SK-N-DZ (cell line): ENCODE measurements at regions not wholly inside any gene's neighbourhood (a gene's known extent, or its start where the extent isn't known, plus 50 kb on each side); places are given as distances from the start of the nearest gene placed in this dataset.
"Not testable (repeated sequence)": the region's sequence is repeated elsewhere in the genome, so short reads cannot be mapped to it uniquely, and the experiment has no call there.

Source experiments
- DNase-seq: peaks from one replicate; pipeline ENCODE4 v3.0.0-alpha.2; 2015; ENCODE audit warnings: low spot score

DNA sequence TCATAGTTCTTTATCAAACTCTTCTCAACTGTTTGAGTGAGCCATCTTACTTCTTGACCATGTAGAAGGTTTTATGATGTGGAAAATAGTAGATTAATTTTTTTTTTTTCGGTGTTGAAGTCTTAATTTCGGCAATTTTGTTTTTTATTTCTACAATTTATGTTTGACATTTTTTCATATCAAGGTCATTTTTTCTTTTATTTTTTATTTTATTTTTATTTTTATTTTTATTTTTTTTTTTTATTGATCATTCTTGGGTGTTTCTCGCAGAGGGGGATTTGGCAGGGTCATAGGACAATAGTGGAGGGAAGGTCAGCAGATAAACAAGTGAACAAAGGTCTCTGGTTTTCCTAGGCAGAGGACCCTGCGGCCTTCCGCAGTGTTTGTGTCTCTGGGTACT lies 203.8 kb upstream of the CBLB start:
- not testable (repeated sequence) for DNase-seq

DNA sequence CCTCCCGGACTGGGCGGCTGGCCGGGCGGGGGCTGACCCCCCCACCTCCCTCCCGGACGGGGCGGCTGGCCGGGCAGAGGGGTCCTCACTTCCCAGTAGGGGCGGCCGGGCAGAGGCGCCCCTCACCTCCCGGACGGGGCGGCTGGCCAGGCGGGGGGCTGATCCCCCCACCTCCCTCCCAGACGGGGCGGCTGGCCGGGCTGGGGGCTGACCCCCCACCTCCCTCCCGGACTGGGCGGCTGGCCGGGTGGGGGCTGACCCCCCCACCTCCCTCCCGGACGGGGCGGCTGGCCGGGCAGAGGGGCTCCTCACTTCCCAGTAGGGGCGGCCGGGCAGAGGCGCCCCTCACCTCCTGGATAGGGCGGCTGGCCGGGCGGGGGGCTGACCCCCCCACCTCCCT lies 205.0 kb upstream of the CBLB start:
- not testable (repeated sequence) for DNase-seq

DNA sequence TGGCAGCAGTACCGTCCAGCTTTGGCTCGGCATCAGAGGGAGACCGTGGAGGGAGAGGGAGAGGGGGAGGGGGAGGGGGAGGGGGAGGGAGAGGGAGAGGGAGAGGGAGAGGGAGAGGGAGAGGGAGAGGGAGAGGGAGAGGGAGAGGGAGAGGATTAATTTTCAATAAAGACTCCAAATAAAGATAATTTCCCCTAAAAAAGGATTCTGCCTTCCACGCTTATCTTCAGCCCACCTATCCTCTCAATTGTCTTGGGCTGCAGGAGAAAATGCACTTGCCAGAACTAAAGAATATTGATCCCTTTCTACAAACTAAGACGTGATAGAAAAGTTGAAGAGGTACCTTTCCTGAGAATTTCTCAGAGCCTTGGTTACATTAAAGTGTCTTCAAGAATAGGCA lies 206.9 kb upstream of the CBLB start:
- not testable (repeated sequence) for DNase-seq

DNA sequence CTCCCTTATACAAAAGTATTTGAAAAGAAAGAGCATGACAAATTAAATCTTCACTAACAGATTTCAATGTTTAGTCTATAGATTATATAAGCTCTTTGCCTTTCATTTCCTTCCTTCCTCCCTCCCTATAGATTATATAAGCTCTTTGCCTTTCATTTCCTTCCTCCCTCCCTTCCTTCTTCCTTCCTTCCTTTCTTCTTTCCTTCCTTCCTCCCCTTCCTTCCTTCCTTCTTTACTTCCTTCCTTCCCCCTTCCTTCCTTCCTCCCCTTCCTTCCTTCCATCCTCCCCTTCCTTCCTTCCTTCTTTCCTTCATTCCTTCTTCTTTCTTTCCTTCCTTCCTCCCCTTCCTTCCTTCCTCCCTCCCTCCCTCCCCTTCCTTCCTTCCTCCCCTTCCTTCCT lies 209.8 kb upstream of the CBLB start:
- DNase-seq, result no peak

DNA sequence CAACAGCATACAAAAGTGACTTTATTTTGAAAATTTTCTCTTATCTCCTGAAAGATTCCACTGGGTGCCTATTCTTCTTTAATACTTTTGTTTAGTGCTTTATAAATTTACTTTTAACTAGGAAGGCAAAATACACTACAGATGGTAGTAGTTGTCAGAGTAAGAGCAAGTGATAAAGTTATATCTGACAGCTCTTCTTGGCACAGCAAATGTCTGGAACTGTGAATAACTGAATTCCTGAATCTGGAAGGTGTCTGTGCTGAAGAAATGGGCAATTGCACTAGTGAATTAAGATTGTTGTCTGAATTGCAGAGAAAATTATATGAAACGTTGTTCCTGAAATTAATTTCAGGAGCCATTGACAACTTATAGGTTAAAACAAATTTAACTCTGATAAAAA lies 213.8 kb upstream of the CBLB start:
- no peak for DNase-seq

DNA sequence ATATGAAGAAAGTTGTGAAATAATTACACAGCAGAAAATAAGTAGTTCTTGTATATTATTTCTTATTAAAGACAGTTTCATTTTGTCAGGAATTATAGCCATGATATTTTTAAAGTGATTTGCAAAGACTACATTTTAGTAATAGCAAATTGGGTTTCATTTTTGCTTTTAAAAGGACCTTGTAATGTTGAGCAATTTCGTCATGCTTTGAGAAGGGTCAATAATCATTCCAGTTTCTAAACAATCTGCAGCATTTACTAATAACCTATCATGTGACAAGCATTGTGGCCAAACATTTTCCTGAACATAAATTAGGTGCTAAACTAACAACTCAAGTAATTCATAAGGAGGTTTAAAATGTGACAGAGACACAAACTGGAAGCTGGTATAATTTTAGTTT lies 214.4 kb upstream of the CBLB start:
- no peak for DNase-seq

DNA sequence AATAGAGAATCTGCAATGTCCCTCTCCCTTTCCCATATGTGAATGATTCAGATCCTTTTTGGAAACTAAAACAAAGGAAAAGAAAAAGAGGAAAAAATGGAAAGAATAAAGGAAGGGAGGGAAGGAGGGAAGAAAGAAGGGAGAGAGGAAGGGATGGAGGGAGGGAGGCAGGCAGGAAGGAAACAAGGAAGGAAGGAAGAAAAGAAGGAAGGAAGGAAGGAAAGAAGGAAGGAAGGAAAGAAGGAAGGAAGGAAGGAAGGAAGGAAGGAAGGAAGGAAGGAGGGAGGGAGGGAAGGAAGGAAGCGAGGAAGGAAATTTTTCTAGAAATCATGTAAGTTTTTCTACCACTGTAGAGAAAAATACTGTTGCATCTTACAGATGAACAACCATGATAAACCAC lies 215.0 kb upstream of the CBLB start:
- no peak for DNase-seq

DNA sequence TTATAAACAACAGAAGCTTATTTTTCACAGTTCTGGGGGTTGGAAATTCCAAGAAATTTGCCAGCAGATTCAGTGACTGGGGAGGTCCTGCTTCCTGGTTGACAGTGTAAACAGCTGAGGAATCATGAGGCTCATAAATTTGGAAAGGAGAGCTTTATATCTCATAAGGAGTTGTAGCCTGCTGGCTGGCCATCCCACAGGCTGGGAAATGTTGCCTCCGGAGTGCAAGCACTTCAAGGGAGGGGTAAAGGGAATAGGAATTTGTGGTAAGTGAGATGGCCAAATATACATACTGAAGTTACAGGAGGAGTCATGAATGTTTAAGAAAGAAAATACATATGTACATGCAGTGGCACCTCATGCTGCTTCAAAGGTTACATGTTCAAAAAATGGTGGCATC lies 217.2 kb upstream of the CBLB start:
- DNase-seq, result no peak

DNA sequence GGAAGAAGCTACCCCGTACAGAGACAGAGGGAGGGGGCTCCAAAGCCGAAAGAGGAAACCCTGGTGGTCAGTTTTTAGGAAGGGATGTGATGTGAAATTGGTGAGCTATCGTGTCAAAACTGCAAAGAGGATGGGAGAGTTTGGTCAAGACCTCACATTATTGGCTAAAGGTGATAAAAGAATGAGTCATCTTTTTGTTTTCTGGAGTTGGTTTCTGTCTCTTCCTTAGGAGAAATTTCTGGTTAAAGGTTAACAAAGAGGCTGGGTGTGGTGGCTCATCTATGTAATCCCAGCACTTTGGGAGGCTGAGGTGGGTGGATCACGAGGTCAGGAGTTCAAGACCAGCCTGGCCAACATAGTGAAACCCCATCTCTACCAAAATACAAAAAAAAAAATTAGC lies 217.8 kb upstream of the CBLB start:
- no peak for DNase-seq

DNA sequence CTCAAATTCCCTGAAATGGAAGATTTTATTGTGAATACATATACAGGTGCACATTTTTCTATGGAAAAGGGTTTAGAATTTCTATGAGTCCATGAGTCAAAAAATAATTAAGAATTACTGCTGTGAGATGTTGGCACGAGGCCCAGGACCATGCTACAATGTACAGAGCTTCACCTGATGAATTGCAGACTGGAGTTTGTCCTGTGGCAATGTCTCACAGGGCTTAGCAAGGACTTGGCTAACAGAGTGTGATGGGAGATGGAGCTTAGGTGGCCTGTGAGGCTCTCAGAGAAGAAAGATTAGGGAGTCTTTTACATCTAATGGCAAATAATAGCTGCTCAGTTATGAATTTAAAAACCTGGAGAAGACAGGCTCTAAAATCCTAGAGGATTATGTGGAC lies 219.5 kb upstream of the CBLB start:
- DNase-seq, result no peak

DNA sequence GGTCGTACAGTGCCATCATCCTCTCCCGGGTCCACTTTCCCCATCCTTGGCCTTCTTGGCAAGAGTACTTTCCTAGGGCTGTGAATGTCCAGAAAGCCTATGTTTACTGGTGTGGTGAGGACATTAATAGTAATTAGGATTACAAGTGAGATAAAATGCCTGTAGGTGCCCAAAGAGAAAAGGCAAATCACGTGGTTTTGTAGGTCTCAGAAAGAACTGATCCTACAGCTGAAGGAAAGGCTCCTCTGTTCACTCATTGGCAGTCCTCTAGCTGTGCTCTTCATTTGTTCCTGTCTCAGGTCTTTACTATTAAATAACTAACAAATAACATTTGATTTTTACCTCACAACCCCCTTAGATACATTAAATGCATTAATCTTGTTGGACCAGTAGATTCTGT lies 220.1 kb upstream of the CBLB start:
- DNase-seq, result no peak

DNA sequence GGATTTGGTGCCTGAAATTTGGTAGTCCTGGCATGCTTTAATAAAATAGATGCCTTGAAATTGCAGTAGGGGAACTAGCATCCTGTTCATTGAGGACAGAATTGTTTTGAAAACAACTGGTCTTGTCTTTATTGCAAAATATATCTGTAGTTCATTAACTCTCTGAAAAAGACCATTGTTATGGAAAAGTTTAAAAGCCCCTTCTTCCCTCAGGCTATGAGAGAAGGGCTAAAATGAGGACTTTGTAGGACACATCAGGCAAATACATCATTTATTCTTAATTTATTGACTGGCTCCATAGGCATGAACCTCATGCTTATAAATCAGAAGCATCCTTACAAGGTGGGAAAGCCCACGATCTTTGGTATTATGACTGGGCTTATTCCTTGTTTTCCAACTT lies 221.0 kb upstream of the CBLB start:
- DNase-seq, result no peak

DNA sequence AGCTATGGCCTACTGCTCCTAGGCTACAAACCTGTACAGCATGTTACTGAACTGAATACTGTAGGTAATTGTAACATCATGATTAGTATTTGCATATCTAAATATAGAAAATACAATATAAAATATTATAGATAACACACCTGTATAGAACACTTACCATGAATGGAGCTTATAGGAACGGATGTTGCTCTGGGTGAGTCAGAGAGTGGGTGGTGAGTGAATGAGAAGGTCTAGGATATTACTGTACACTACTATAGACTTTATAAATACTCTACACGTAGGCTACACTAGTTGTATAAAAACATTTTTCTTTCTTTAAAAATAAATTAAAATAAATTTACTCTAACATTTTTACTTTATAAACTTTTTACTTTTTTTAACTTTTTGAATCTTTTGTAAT lies 224.0 kb upstream of the CBLB start:
- no peak for DNase-seq

DNA sequence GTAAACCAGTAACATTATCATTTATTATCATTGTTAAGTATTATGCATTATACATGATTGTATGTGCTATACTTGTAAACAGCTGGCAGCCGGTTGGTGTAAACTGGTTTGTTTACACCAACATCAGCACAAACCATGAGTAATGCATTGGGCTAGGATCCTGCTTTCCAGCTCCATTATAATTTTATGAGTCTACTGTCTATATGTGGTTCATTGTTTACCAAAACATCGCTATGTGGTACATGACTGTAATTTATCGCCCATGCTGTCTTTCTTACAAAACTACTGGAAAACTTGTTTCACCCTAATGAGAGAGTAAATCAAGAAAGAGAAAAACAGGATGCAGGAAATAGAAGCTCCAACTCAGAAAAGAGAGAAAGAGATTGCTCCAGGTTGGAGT lies 224.8 kb upstream of the CBLB start:
- no peak for DNase-seq

DNA sequence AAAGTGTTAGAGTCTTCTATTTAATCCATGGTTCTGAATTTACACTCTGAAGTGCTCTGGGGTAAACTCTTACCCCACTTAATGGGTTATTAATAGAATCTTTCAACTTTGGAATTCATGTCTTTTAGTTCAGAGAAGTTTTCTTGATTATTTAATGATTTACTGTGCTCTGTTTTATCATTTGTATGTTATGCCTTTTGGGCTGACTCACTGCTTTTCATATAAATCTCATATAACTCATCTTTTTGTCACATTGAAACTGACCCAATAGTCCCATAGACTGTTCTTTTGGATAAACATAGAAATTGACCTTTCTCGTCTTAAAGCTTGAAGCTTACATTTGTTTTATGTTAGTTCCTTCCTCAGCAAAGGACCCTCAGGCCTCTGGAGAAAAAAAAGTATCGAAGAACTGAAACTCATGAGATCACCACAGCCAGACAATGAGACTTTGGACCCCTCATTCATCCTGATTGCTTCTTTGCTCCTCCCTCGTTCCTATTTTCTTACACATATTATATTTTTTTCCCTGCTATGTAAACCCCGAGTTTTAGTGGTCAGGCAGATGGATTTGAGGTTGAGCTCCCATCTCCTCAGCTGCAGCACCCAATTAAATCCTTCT lies 229.1 kb upstream of the CBLB start:
- DNase-seq, result no peak

DNA sequence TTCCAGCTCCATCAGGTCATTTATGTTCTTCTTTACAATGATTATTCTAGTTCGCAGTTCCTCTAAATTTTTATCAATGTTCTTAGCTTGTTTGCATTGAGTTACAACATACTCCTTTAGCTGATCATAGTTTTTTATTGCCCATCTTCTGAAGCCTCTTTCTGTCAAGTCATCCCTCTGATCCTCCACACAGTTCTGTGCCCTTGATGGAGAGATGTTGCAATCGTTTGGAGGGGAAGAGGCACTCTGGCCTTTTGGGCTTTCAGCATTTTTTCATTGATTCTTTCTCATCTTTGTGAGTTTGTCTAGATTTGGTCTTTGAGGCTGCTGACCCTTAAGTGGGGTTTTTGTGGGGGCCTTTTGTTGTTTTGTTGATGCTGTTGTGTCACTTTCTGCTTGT lies 234.6 kb upstream of the CBLB start:
- no peak for DNase-seq

DNA sequence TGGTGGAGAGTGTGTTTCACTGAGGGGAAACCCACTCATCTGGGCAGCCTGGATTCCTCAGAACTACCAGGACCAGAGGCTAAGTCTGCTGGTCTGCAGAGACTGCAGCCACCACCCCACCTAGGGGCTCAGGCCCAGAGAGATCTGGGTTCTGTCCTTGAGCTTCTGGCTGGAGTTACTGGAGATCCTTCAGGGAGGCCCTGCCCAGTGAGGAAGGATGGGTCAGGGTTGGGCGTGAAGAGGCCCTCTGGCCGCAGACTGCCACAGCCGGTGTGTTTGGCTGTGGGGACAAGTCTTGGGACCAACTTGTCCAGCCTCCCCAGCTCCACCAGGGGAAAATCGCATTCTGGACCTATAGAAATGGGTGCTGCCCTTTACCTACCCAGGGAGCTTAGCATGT lies 235.3 kb upstream of the CBLB start:
- no peak for DNase-seq

DNA sequence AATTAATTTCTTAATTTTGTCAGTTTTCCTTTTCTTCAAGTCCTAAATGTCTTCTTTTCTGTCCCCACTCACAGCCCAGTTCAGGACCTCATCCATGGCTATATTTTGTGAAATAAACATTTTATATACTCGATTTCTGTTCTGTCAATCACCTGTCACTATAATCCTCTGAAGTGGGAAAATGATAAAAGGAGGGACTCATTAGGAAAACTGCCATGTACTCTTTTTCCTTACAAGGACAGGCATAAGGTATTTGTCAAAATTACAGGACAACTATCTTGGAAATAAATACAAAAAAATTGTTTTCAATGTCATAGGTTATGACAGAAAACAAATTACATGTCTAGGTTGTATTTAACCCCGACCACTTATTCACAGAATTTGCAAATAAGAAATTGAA lies 240.1 kb upstream of the CBLB start:
- no peak for DNase-seq

DNA sequence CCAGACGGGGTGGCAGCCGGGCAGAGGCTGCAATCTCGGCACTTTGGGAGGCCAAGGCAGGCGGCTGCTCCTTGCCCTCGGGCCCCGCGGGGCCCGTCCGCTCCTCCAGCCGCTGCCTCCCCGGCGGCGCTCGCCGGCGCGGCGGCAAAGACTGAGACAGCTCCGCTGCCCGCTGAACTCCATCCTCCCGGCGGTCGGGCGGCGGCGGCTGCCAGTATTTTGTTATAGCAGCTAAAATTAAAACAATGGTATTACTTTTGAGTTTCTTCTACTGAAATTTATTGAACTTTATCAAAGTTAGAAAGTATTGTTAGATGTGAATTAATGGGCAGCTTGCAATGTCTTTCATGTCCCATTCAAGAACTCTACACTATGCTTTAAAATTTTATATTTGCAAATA lies 243.7 kb upstream of the CBLB start:
- DNase-seq, result not testable (repeated sequence)

DNA sequence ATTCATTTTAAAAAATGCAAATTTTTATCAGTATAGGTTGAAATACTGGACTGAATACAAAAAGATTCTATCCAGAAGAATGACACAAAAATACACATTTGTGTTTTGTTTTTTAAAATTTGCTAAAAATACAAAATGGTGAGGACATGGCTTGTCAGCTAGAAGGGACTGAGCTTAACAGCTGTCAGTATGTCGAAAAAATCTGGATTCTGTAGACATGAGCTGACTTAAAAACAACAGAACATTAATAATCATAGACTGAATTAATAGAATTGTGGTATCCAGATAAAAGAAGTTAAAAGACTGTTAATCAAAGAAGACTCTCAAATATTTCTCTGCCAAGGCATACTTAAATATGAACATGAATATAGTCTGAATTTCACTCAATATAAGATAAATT lies 244.9 kb upstream of the CBLB start:
- no peak for DNase-seq

DNA sequence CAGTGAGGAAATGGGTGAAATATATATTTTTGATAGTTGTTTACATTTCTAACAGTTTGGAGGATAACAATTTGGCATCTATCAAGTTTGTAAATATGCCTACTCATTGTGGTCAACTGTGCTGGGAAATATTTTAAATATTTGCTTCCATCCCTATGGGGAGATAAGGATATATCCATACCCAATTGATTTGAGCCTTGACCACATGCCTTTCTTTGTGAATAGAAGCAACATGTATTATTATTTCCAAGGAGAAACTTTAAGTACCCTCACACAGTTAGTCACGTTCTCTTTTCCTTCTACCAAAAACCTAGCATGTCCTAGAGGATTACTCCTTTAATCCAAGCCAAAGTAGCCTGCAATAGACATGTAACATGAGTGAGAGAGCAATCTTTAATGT lies 245.4 kb upstream of the CBLB start:
- DNase-seq, result no peak

DNA sequence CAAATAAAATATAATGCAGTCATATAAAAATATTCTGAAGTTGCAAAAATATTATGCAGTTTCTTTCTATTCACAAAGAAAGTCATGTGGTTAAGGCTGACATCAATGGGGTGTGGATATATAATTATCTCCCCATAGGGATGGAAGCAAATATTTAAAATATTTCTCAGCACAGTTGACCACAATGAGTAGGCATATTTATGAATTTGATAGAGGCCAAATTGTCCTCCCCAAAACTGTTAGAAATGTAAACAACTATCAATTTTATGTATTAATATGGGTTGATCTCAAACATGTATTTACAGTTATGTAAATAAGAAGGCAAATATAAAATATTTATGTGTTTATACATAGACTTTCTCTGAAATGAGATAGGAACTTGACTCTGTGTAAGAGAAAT lies 246.0 kb upstream of the CBLB start:
- no peak for DNase-seq

DNA sequence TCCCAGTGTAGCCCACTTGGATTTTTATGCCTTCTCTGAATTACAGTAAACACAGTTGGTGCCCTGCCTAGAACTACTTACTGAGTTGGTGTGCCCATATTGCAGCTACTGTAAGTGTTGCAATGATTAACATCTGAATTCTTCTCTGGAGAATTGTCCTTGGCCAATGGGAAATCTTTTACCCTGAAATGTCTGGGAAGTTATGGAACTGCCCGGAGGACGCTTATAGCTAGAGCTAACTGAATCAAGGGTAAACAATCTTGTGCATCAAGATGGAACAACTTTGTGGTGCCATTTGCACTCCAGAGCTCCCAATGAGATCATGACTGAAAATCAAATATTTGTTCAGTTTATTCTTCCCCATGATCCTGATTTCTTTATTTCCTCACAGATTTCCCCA lies 246.7 kb upstream of the CBLB start:
- DNase-seq, result no peak

DNA sequence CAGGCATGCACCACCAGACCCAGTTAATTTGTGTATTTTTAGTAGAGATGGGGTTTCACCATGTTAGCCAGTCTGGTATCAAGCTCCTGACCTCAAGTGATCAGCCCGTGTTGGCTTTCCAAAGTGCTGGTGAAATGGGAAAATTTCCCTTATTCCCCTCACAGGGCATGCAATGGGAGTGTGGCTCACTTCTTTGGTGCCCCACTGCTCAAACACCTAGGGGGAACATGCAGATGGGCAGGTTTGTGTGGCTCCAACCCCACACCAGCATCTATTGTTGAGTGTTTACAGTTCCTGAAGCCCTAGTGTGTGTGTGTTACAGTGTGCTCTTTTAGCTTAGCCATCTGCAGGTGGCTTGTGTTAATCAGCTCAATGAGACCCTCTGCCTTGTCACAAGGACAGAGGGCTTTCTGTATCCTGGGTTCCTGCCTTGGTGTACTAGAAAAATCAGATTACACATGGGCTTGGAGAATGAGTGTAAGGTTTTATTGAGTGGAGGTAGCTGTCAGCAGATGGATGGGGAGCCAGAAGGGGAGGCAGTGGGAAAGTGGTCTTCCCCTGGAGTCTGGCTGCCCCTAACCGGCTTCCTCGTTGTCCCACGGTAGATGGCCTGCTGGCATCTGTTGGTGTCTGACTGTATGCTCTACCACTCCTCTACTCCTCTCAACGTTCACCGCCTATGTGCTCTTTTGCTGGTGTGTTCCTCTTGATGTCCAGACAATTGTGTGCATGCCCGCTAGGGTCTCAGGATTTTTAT lies 248.1 kb upstream of the CBLB start:
- no peak for DNase-seq
